ENCODE measurements at regions not wholly inside any gene's neighbourhood (a gene's known extent, or its start where the extent isn't known, plus 50 kb on each side); places are given as distances from the start of the nearest gene placed in this dataset.

DNA sequence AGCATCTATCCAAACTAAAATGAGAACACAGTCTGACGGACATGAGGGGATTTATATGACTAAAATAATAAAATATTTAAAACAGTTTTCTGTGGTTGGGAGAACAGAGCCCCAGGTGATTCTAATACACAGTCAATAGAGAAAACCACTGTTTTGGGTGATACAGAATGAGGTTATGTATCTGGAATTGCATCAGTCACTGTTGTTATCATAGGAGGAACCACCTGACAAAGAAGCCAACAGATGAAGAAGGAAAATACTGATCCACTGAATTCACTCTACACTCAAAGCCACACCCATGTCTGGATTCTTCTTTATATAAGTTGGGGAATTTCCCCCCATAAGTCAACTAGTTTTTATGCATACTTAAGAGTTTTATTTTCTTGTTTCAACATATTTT, 799.0 kb downstream of the TLR4 start:
- no peaks in the 10 kb centered on the region for H3K36me3 ChIP-seq (ENCODE audit: insufficient read depth, low read length)
- no peaks in the 10 kb centered on the region for H3F3A ChIP-seq (ENCODE audit: insufficient read depth, low read length)
- H3K27ac ChIP-seq (ENCODE audit: low read depth, low read length, poor library complexity, severe bottlenecking), result no peak overlapping the region
- no peaks in the 10 kb centered on the region for H3K79me2 ChIP-seq (ENCODE audit: insufficient read depth, low read length)
- H3K9ac ChIP-seq (ENCODE audit: low read length), result no peak overlapping the region
- no peaks in the 10 kb centered on the region for H3K9me3 ChIP-seq (ENCODE audit: low read length)
- no peaks in the 10 kb centered on the region for H3K27me3 ChIP-seq (ENCODE audit: insufficient read depth, low read length)
- H4K20me1 ChIP-seq (ENCODE audit: insufficient read depth, low read length), result no peaks in the 10 kb centered on the region
- H3K4me1 ChIP-seq (ENCODE audit: insufficient read depth, low read length, severe bottlenecking), result no peaks in the 10 kb centered on the region
- H3K9me2 ChIP-seq (ENCODE audit: low read depth, low read length), result no peaks in the 10 kb centered on the region
- no peak overlapping the region for H3K4me3 ChIP-seq (ENCODE audit: low read depth, low read length, poor library complexity, severe bottlenecking)
- TF ChIP-seq EZH2 (IDR thresholded peaks at IDR 0.05; ENCODE audit: borderline replicate concordance, low read length), result no peak
- TF ChIP-seq, protein P1, sequence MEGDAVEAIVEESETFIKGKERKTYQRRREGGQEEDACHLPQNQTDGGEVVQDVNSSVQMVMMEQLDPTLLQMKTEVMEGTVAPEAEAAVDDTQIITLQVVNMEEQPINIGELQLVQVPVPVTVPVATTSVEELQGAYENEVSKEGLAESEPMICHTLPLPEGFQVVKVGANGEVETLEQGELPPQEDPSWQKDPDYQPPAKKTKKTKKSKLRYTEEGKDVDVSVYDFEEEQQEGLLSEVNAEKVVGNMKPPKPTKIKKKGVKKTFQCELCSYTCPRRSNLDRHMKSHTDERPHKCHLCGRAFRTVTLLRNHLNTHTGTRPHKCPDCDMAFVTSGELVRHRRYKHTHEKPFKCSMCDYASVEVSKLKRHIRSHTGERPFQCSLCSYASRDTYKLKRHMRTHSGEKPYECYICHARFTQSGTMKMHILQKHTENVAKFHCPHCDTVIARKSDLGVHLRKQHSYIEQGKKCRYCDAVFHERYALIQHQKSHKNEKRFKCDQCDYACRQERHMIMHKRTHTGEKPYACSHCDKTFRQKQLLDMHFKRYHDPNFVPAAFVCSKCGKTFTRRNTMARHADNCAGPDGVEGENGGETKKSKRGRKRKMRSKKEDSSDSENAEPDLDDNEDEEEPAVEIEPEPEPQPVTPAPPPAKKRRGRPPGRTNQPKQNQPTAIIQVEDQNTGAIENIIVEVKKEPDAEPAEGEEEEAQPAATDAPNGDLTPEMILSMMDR (IDR thresholded peaks at IDR 0.05; ENCODE audit: low read length), result no peak
- no peak overlapping the region for H2AFZ ChIP-seq (ENCODE audit: low read length)
- H3K4me2 ChIP-seq (ENCODE audit: low read length), result no peak overlapping the region

DNA sequence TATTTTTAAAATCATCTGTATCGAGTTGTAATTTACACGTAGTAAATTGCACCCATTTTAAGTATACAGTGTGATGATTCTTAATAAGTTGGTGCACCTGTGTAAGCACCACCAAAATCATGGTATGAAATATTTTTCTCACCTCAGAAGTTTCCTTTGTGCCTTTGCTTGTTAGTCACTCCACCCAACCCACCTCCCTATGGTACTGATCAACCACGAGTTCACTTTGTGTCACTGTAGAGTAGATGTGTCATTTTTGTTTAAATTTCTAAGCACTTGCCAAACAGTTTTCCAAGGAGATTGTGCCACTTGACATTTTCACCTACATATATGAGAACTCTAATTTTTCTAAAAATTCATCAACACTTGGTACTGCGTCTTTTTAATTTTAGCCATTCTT, 806.5 kb downstream of the TLR4 start:
- Histone ChIP-seq H3K79me2 (ENCODE audit: insufficient read depth, low read length) (no peaks in the 10 kb centered on the region), H3K36me3 (ENCODE audit: insufficient read depth, low read length) (no peaks in the 10 kb centered on the region), H3K4me2 (ENCODE audit: low read length) (no peak overlapping the region), H2AFZ (ENCODE audit: low read length) (no peak overlapping the region), H3K9ac (ENCODE audit: low read length) (no peak overlapping the region), H3K4me1 (ENCODE audit: insufficient read depth, low read length, severe bottlenecking) (no peaks in the 10 kb centered on the region), H3K27me3 (ENCODE audit: insufficient read depth, low read length) (no peaks in the 10 kb centered on the region), H4K20me1 (ENCODE audit: insufficient read depth, low read length) (no peaks in the 10 kb centered on the region), H3K27ac (ENCODE audit: low read depth, low read length, poor library complexity, severe bottlenecking) (no peak overlapping the region), H3K9me2 (ENCODE audit: low read depth, low read length) (no peaks in the 10 kb centered on the region), H3K9me3 (ENCODE audit: low read length) (no peaks in the 10 kb centered on the region), H3K4me3 (ENCODE audit: low read depth, low read length, poor library complexity, severe bottlenecking) (no peak overlapping the region), H3F3A (ENCODE audit: insufficient read depth, low read length) (no peaks in the 10 kb centered on the region)
- TF ChIP-seq EZH2 (IDR thresholded peaks at IDR 0.05; ENCODE audit: borderline replicate concordance, low read length), result no peak

DNA sequence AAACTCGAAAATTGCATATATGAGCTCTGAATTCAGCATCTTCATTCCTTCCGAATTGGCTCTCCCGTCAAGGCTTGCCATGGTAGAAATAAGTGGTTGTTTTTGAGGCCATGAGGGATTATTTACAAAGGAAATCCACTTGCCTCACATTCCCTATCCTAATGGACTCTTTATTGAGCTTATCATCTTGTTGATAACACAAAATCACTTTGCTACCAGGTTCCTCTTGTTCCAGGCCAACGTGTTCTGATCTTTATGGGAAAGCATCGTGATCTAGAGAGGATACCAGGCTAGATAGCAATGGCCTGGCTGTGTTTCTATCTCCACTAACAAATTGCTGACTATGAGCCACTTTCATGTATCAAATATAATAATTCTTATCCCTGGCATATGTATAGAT, 811.7 kb downstream of the TLR4 start:
- H3K9me2 ChIP-seq (ENCODE audit: low read depth, low read length), result no peaks in the 10 kb centered on the region
- TF ChIP-seq EZH2 (IDR thresholded peaks at IDR 0.05; ENCODE audit: borderline replicate concordance, low read length), result no peak
- TF ChIP-seq, protein P1 (IDR thresholded peaks at IDR 0.05; ENCODE audit: low read length), result no peak
- no peak overlapping the region for H3K9ac ChIP-seq (ENCODE audit: low read length)
- H3F3A ChIP-seq (ENCODE audit: insufficient read depth, low read length), result no peaks in the 10 kb centered on the region
- no peak overlapping the region for H2AFZ ChIP-seq (ENCODE audit: low read length)
- H3K4me1 ChIP-seq (ENCODE audit: insufficient read depth, low read length, severe bottlenecking), result no peaks in the 10 kb centered on the region
- H3K27ac ChIP-seq (ENCODE audit: low read depth, low read length, poor library complexity, severe bottlenecking), result no peak overlapping the region
- H4K20me1 ChIP-seq (ENCODE audit: insufficient read depth, low read length), result no peaks in the 10 kb centered on the region
- H3K79me2 ChIP-seq (ENCODE audit: insufficient read depth, low read length), result no peaks in the 10 kb centered on the region
- H3K36me3 ChIP-seq (ENCODE audit: insufficient read depth, low read length), result no peaks in the 10 kb centered on the region
- no peak overlapping the region for H3K4me3 ChIP-seq (ENCODE audit: low read depth, low read length, poor library complexity, severe bottlenecking)
- no peaks in the 10 kb centered on the region for H3K27me3 ChIP-seq (ENCODE audit: insufficient read depth, low read length)
- H3K9me3 ChIP-seq (ENCODE audit: low read length), result no peaks in the 10 kb centered on the region
- H3K4me2 ChIP-seq (ENCODE audit: low read length), result no peak overlapping the region

DNA sequence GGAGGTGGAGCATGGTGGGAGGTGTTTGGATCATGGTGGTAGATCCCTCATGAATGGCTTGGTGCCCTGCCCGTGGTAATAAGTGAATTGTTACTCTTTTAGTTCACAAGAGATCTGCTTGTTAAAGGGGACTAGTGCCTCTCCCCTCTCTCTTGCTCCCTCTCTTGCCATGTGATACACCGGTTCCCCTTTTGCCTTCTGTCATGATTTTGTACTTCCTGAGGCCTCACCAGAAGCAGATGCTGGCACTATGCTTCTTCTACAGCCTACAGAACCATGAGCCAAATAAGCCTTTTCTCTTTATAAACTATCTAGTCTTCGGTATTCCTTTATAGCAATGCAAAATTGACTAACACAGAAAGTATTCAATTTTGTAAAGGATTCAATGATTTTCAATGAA, 817.1 kb downstream of the TLR4 start:
- H4K20me1 ChIP-seq (ENCODE audit: insufficient read depth, low read length), result no peaks in the 10 kb centered on the region
- no peak overlapping the region for H2AFZ ChIP-seq (ENCODE audit: low read length)
- no peaks in the 10 kb centered on the region for H3K9me3 ChIP-seq (ENCODE audit: low read length)
- no peak overlapping the region for H3K9ac ChIP-seq (ENCODE audit: low read length)
- H3K36me3 ChIP-seq (ENCODE audit: insufficient read depth, low read length), result no peaks in the 10 kb centered on the region
- no peak overlapping the region for H3K27ac ChIP-seq (ENCODE audit: low read depth, low read length, poor library complexity, severe bottlenecking)
- H3K27me3 ChIP-seq (ENCODE audit: insufficient read depth, low read length), result no peaks in the 10 kb centered on the region
- H3F3A ChIP-seq (ENCODE audit: insufficient read depth, low read length), result no peaks in the 10 kb centered on the region
- H3K79me2 ChIP-seq (ENCODE audit: insufficient read depth, low read length), result no peaks in the 10 kb centered on the region
- no peaks in the 10 kb centered on the region for H3K9me2 ChIP-seq (ENCODE audit: low read depth, low read length)
- no peak overlapping the region for H3K4me3 ChIP-seq (ENCODE audit: low read depth, low read length, poor library complexity, severe bottlenecking)
- H3K4me2 ChIP-seq (ENCODE audit: low read length), result no peak overlapping the region
- TF ChIP-seq EZH2 (IDR thresholded peaks at IDR 0.05; ENCODE audit: borderline replicate concordance, low read length), result no peak
- TF ChIP-seq, protein P1 (IDR thresholded peaks at IDR 0.05; ENCODE audit: low read length), result no peak
- H3K4me1 ChIP-seq (ENCODE audit: insufficient read depth, low read length, severe bottlenecking), result no peaks in the 10 kb centered on the region

Data from OCI-LY1 (cell line).